ENCODE measurements at regions not wholly inside any gene's neighbourhood (a gene's known extent, or its start where the extent isn't known, plus 50 kb on each side); places are given as distances from the start of the nearest gene placed in this dataset.

GRCh38 chr5:3512361-3513095, 83.1 kb upstream of the IRX1 start:
- H3K4me3 Mint-ChIP-seq, result no peak overlapping the region

DNA sequence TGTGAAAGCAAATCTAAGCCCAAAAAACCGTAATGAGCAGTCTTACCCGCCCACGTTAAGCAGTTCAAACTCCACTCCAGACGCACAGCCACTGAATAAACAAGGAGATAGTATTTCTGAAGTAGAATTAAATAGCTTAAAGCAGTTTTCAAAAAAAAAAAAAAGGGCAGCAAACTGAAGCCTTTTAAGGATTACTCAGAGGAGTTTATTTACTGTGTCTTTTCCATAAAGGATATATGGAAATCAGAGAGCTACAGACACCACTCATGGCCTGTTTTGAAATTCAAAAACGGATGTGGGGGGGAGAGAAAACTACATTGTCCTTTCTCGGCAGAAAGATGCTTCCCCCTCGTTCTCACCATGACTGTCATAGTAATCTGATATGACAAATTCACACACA, 83.7 kb upstream of the IRX1 start:
- ATAC-seq, result no peak
- Mint-ChIP-seq H3K4me1 (no peaks in the 10 kb centered on the region), H3K27me3 (no peaks in the 10 kb centered on the region), H3K36me3 (ENCODE audit: low read depth) (no peaks in the 10 kb centered on the region), H3K27ac (no peak overlapping the region), H3K4me3 (no peak overlapping the region)
- DNase-seq, result no peak
- H3K9me3 ChIP-seq (ENCODE audit: control insufficient read depth, low read length, poor library complexity, severe bottlenecking), result no peaks in the 10 kb centered on the region

More at GRCh38 chr5:3512361-3513095, 83.1 kb upstream of the IRX1 start:
- Mint-ChIP-seq H3K27ac (no peak overlapping the region), H3K4me1 (no peaks in the 10 kb centered on the region), H3K36me3 (ENCODE audit: low read depth) (no peaks in the 10 kb centered on the region), H3K27me3 (no peaks in the 10 kb centered on the region)
- no peak for ATAC-seq
- no peaks in the 10 kb centered on the region for H3K9me3 ChIP-seq (ENCODE audit: control insufficient read depth, low read length, poor library complexity, severe bottlenecking)
- no peak for DNase-seq

- Mint-ChIP-seq H3K4me3 (no peak overlapping the region), H3K27ac (no peak overlapping the region), H3K27me3 (no peaks in the 10 kb centered on the region), H3K4me1 (no peaks in the 10 kb centered on the region), H3K36me3 (ENCODE audit: low read depth) (no peaks in the 10 kb centered on the region)
- DNase-seq (no peak), ATAC-seq (no peak)
- H3K9me3 ChIP-seq (ENCODE audit: control insufficient read depth, low read length, poor library complexity, severe bottlenecking), result no peaks in the 10 kb centered on the region
These were observed 84.1 kb upstream of the IRX1 start for GRCh38 chr5:3511519-3511918.

DNA sequence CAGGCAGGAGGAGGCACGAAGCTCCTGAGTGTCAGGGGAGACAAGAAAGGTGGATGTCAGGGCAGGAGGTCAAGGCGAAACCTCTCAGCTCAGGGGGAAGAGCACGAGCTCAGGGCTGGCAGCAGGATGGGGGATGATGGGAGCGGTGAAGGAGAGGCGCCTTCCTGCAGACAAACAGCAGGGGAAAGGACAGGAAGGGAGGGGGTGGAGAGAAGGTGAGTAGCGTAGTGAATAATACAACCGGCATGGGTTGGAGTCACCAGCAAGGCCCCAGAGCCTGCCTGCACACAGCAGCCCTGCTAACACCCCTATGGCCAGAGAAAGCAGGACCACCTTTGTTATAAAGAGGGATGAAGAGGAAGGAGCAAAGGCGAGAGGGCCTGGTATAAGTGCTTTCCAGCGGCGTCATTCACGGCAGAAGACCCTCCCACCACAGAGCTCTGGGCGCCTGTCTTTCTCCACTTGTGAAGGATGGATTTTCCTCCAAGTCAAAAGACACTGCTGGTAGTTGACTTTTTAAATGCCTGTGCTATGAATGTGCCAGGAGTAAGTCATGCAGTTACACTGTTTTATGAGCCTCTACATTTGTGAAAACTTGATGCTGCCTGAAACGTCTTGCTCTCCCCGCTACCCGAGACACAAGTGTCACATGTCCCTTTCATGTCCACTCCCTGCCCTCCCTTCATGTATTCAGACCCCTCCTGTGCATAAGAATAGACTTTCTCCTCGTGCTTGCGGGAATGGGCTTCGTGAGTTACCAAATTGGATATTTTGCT, 84.8 kb upstream of the IRX1 start:
- no peaks in the 10 kb centered on the region for H3K4me1 Mint-ChIP-seq
- H3K36me3 Mint-ChIP-seq (ENCODE audit: low read depth), result no peaks in the 10 kb centered on the region
- no peak for ATAC-seq
- H3K27me3 Mint-ChIP-seq, result no peaks in the 10 kb centered on the region
- H3K4me3 Mint-ChIP-seq, result no peak overlapping the region
- H3K9me3 ChIP-seq (ENCODE audit: control insufficient read depth, low read length, poor library complexity, severe bottlenecking), result no peaks in the 10 kb centered on the region
- DNase-seq, result no peak
- H3K27ac Mint-ChIP-seq, result no peak overlapping the region

GRCh38 chr5:3509290-3509689, 86.3 kb upstream of the IRX1 start:
- no peaks in the 10 kb centered on the region for H3K9me3 ChIP-seq (ENCODE audit: control insufficient read depth, low read length, poor library complexity, severe bottlenecking)
- ATAC-seq (no peak), DNase-seq (no peak)
- Mint-ChIP-seq H3K27me3 (no peaks in the 10 kb centered on the region), H3K36me3 (ENCODE audit: low read depth) (no peaks in the 10 kb centered on the region), H3K4me1 (no peaks in the 10 kb centered on the region), H3K27ac (no peak overlapping the region), H3K4me3 (no peak overlapping the region)

- no peaks in the 10 kb centered on the region for H3K4me1 Mint-ChIP-seq
- no peaks in the 10 kb centered on the region for H3K27me3 Mint-ChIP-seq
- H3K36me3 Mint-ChIP-seq (ENCODE audit: low read depth), result no peaks in the 10 kb centered on the region
- H3K9me3 ChIP-seq (ENCODE audit: control insufficient read depth, low read length, poor library complexity, severe bottlenecking), result no peaks in the 10 kb centered on the region
- H3K27ac Mint-ChIP-seq, result no peak overlapping the region
- ATAC-seq, result no peak
- DNase-seq, result no peak
- H3K4me3 Mint-ChIP-seq, result no peak overlapping the region
These were observed 87.2 kb upstream of the IRX1 start for GRCh38 chr5:3508395-3508794.

DNA sequence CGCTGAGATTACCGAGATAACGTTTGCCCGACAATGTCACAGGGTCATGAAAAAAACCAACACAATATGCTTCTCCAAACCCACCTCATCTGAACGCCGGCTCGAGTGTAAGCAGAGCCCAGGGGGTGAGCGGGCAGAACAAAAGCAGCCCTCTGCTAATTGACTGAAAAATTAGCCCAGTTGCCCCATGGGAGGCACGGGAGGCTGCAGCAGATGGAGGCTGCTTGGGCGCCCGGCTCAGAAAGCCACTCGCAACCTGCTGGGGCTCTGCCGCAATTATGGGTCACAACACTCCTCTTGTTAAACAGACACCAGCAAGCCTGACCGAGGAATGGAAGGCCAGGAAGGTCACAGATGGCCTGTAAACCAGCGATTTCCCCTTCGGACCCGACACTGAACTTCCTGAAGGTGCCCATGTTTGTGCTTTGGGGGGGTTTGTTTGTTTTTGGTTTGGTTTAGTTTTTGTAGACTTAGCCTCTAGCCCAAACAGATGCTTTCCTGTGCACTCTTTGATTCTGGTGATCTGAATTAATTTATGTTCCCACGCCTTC, 104.6 kb upstream of the IRX1 start:
- Mint-ChIP-seq H3K27me3 (no peaks in the 10 kb centered on the region), H3K4me3 (no peak overlapping the region), H3K27ac (no peak overlapping the region), H3K36me3 (ENCODE audit: low read depth) (no peaks in the 10 kb centered on the region), H3K4me1 (no peaks in the 10 kb centered on the region)
- no peak for DNase-seq
- no peak for ATAC-seq
- no peaks in the 10 kb centered on the region for H3K9me3 ChIP-seq (ENCODE audit: control insufficient read depth, low read length, poor library complexity, severe bottlenecking)

- DNase-seq (no peak), ATAC-seq (no peak)
- no peaks in the 10 kb centered on the region for H3K4me1 Mint-ChIP-seq
These were observed 106.3 kb upstream of the IRX1 start for GRCh38 chr5:3489239-3489843.

GRCh38 chr5:3484836-3485235, 110.8 kb upstream of the IRX1 start:
- Mint-ChIP-seq H3K27ac (no peak overlapping the region), H3K36me3 (ENCODE audit: low read depth) (no peaks in the 10 kb centered on the region), H3K4me3 (no peak overlapping the region), H3K4me1 (no peaks in the 10 kb centered on the region), H3K27me3 (no peaks in the 10 kb centered on the region)
- DNase-seq (no peak), ATAC-seq (no peak)
- H3K9me3 ChIP-seq (ENCODE audit: control insufficient read depth, low read length, poor library complexity, severe bottlenecking), result no peaks in the 10 kb centered on the region

More at GRCh38 chr5:3489239-3489843, 106.3 kb upstream of the IRX1 start:
- Mint-ChIP-seq H3K36me3 (ENCODE audit: low read depth) (no peaks in the 10 kb centered on the region), H3K27me3 (no peaks in the 10 kb centered on the region), H3K4me3 (no peak overlapping the region), H3K27ac (no peak overlapping the region)
- no peaks in the 10 kb centered on the region for H3K9me3 ChIP-seq (ENCODE audit: control insufficient read depth, low read length, poor library complexity, severe bottlenecking)

GRCh38 chr5:3481175-3481574, 114.5 kb upstream of the IRX1 start:
- no peaks in the 10 kb centered on the region for H3K9me3 ChIP-seq (ENCODE audit: control insufficient read depth, low read length, poor library complexity, severe bottlenecking)
- no peaks in the 10 kb centered on the region for H3K27me3 Mint-ChIP-seq
- H3K36me3 Mint-ChIP-seq (ENCODE audit: low read depth), result no peaks in the 10 kb centered on the region
- H3K27ac Mint-ChIP-seq, result no peak overlapping the region
- H3K4me3 Mint-ChIP-seq, result no peak overlapping the region
- DNase-seq, result no peak
- ATAC-seq, result no peak
- H3K4me1 Mint-ChIP-seq, result no peaks in the 10 kb centered on the region

DNA sequence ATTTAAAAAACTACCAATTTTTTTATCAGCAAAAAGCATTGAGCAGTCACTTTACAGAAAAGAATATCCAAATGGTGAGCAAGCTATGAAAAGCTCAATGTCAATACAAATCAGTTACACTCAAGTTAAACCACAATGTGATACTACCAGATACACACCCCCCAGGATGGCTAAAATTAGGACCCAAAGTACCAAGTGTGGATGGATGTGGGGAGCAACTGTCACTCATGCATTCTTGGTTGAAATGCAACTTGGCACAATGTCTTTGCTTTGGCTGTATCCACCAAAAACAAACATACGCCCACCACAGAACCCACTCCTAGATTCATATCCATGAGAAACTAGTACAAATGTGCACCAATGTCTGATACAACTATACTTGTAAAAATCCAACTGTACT, 120.0 kb upstream of the IRX1 start:
- H3K9me3 ChIP-seq (ENCODE audit: control insufficient read depth, low read length, poor library complexity, severe bottlenecking), result no peaks in the 10 kb centered on the region
- Mint-ChIP-seq H3K4me3 (no peak overlapping the region), H3K27me3 (no peaks in the 10 kb centered on the region), H3K27ac (no peak overlapping the region), H3K4me1 (no peaks in the 10 kb centered on the region), H3K36me3 (ENCODE audit: low read depth) (no peaks in the 10 kb centered on the region)
- no peak for DNase-seq
- no peak for ATAC-seq

GRCh38 chr5:3466392-3466791, 129.2 kb upstream of the IRX1 start:
- Mint-ChIP-seq H3K36me3 (ENCODE audit: low read depth) (no peaks in the 10 kb centered on the region), H3K4me3 (no peak overlapping the region), H3K27me3 (no peaks in the 10 kb centered on the region), H3K4me1 (no peaks in the 10 kb centered on the region), H3K27ac (no peak overlapping the region)
- ATAC-seq, result no peak
- H3K9me3 ChIP-seq (ENCODE audit: control insufficient read depth, low read length, poor library complexity, severe bottlenecking), result no peaks in the 10 kb centered on the region
- no peak for DNase-seq

DNA sequence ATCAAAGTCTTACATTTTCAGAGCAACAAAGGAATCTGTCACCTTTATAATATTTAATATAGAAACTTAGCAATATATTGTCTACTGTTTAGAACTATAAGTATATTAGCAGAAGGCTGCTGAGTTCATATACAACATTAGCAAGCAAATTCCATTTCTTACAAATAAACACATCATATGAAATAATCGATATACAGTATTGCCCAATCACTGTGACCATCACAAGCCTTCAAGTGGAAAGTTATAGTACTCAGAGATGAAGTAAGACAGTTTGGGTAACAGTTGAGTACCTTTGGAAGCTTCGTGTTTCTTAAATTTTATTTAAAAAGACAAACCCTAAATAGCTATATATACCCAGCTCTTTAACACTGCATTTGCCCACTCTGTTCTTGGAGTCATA, 135.2 kb upstream of the IRX1 start:
- no peaks in the 10 kb centered on the region for H3K9me3 ChIP-seq (ENCODE audit: control insufficient read depth, low read length, poor library complexity, severe bottlenecking)
- no peaks in the 10 kb centered on the region for H3K36me3 Mint-ChIP-seq (ENCODE audit: low read depth)
- no peak for ATAC-seq
- H3K4me3 Mint-ChIP-seq, result no peak overlapping the region
- DNase-seq, result no peak
- no peak overlapping the region for H3K27ac Mint-ChIP-seq
- H3K4me1 Mint-ChIP-seq, result no peaks in the 10 kb centered on the region
- H3K27me3 Mint-ChIP-seq, result no peaks in the 10 kb centered on the region
